ENCODE measurements at regions not wholly inside any gene's neighbourhood (a gene's known extent, or its start where the extent isn't known, plus 50 kb on each side); places are given as distances from the start of the nearest gene placed in this dataset.

GRCh38 chr12:126858560-126858959 is 1408.4 kb upstream of the TMEM132C start:
- TF ChIP-seq CTCF (IDR thresholded peaks at IDR 0.05 in 8 of 11, conservative IDR thresholded peaks at IDR 0.05 in 3 of 11) (no peak), POLR2AphosphoS5 (IDR thresholded peaks at IDR 0.05) (no peak)
